HG02623 (cell line): ENCODE measurements at regions not wholly inside any gene's neighbourhood (a gene's known extent, or its start where the extent isn't known, plus 50 kb on each side); places are given as distances from the start of the nearest gene placed in this dataset.
"Not testable (repeated sequence)": the region's sequence is repeated elsewhere in the genome, so short reads cannot be mapped to it uniquely, and the experiment has no call there.

Experiments used
- ATAC-seq: cut with Tn5 transposase; IDR thresholded peaks from one replicate; pipeline ENCODE4 v1.9.1; 2021; ENCODE audit warnings: moderate library complexity; ENCODE audit not compliant: unreplicated experiment

GRCh38 chr22:22371031-22371541 lies 126.5 kb downstream of the VPREB1 start:
- ATAC-seq: no peak

DNA sequence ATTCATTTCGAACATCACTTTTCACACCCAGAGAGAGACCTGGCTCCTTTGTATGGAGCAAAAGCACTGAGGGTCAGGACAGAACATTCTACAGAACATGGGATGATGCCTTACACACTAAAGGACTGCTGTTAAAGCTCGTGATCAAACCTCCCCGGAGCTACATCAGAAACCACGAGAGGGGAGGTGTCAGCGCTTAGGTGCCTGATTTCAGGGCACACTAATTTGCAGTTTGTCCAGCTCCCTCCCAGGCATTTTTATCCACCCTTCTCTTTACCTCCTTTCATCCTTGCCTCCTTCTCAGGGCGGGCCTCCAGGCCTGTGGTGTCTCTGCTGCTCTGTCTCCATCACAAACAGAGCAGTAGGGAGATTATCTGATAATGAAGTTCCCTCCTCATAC lies 127.5 kb downstream of the VPREB1 start:
- ATAC-seq: no peak

DNA sequence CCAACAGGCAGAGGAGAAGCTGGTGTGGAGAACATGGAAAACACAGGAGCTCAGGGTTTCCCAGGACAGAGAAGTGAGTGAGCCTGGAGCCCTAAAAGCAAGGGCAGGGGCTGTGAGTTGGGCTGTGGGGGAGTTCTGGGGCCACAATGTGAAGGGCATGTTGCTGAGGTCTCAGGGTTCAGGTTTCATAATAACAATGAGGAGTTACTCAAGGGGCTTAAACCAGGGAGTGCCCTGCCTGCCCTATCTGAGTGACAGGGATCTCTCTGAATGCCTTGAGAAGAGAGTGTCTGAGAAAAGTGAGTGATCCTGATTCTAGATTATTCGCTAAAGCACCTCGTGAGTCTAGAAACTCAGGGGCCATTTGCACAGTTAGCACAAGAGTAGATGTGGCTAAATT lies 129.6 kb downstream of the VPREB1 start:
- ATAC-seq: no peak

DNA sequence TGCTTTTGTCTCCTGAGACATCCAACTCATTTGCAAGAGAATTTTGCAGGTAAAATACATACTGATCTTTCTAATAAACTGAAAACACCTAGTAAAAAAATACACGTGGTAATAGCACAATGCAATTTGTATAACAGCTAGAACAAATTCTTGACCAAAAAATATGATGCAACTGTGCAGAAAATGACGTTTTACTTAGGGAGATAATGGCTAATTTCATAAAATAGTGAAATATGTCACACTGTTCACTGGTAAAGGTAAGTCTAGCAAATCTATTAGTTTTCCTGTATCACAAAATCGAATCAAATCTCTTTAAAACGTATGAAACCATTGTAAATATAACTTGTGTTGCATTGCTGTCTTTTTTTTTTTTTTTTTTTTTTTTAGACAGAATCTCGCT lies 130.0 kb downstream of the VPREB1 start:
- no peak for ATAC-seq

- ATAC-seq: no peak
These were observed 131.2 kb downstream of the VPREB1 start for GRCh38 chr22:22375576-22376351.

GRCh38 chr22:22376352-22376706 lies 131.7 kb downstream of the VPREB1 start:
- ATAC-seq: no peak

GRCh38 chr22:22376884-22377283 lies 131.7 kb downstream of the ZNF280B start:
- not testable (repeated sequence) for ATAC-seq

GRCh38 chr22:22377335-22377734 lies 131.2 kb downstream of the ZNF280B start:
- no peak for ATAC-seq

DNA sequence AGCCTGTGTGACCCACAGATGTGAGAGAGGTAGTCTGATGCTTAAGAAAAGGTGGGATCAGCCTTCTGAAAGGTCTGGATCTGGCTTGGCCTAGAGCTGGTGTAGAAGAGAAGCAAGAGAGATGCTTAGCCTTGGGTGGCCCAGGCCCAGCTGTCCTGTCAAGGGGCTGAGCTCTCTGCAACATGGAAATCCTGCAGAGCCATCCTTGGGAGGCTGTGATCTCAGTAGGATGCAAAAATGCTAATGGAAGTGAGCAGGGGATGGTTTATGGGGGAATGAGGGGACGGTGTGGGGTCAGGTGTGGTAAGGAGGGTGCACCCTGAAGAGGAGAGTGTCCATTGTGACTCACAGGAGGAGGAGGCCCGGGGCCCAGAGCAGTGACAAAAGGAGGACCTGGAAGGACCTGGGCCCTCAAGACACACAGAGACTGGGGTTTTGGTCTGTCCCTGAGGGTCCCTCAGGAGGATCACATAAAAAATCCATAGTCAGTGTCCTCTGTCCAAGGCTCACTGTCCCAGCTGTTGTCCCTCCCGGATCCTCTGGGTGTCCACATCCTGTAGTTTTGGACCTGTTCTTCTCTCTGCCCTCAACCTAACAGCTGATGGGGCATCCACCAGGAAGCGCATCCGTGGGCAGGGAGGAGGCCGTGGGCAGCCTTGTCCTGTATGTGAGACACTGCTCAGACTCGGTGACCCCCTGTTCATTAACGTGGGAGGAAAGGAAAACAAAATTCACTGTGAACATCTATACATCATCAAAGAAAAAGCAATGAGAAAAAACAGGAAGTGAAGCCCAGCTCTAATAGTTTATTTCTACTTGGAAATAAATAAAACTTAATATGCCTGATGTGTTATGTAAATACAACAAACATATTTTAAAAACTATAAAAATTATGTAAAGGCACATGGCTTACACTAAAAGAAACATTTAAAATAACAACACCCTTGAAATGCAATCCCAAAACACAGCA lies 129.8 kb downstream of the ZNF280B start:
- ATAC-seq: no peak

DNA sequence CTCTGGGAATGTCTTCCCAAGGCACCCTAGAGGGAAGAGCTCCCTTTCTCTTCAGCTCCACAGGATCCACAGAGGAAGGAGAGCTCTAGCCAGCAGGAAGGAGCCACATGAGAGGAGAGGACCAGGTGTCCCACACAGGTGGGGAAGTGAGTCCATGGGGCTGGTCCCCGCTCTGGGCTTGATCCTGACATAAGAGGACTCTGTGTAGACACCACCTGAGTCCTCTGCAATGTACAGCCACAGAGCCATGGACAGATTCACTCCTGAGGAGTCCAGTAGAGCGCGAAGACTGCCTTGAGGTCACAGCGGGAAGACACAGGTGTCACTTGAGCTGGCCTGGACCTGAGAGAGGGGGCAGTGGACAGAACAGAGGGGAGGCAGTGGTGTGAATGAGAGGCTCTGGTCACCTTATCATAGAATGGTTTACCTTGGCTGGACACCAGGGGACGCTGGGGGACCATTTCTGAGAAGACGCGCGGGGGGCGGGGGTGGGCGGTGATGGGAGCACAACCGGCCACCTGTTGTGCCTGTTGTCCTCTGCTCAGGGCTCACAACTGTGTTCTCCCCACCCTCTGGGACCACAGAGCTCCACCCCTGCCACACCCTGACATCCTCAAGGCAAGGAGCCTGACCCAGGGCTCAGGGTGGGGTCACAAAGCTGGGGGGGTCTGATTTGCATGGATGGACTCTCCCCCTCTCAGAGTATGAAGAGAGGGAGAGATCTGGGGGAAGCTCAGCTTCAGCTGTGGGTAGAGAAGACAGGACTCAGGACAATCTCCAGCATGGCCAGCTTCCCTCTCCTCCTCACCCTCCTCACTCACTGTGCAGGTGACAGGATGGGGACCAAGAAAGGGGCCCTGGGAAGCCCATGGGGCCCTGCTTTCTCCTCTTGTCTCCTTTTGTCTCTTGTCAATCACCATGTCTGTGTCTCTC lies 128.2 kb downstream of the ZNF280B start:
- ATAC-seq: no peak

- not testable (repeated sequence) for ATAC-seq
These were observed 127.2 kb downstream of the ZNF280B start for GRCh38 chr22:22381292-22381691.

DNA sequence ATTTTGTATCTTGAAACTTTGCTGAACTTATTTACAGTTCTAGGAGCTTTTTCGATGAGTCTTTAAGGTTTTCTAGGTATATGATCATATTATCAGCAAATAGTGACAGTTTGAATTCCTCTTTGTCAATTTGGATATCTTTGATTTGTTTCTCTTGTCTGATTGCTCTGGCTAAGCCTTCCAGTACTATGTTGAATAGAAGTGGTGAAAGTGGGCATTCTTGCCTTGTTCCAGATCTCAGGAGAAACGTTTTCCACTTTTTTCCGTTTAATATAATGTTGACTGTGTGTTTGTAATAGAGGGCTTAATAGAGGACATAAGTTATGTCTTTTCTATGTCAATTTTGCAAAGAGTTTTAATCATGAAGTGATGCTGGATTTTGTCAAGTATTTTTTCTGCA lies 124.3 kb downstream of the ZNF280B start:
- no peak for ATAC-seq

DNA sequence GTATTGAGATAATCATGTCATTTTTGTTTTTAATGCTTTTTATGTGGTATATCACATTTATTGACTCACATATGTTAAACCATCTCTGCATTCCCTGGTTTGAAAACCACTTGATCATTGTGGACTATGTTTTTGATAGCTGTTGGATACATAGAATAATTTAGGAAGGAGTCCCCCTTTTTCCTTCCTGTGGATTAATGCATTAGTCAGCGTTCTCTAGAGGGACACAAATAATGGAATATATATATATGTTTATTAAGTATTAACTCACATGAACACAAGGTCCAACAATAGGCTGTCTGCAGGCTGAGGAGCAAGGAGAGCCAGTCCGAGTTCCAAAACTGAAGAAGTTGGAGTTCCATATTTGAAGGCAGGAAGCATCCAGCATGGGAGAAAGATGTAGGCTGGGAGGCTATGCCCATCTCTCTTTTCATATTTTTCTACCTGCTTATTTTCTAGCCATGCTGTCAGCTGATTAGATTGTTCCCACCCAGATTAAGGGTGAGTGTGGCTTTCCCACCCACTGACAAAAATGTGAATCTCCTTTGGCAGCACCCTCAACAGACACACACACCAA lies 123.8 kb downstream of the ZNF280B start:
- no peak for ATAC-seq

- ATAC-seq: no peak
These were observed 121.7 kb downstream of the ZNF280B start for GRCh38 chr22:22386602-22387385.

DNA sequence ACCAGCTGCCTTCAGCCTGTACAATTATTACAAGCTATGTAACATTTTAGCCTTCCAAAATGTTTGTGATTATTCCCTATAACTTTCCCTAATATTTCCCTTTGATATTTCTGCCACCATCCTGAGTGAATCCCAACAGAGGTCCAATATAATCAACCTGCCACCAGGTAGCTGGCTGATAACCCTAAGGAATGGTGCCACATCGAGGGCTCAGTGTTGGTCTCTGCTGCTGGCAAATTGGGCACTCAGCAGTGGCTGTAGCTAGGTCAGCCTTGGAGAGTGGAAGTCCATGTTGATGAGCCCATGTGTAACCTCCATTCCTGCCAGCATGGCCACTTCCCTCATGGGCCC lies 121.2 kb downstream of the ZNF280B start:
- ATAC-seq: no peak

- ATAC-seq: no peak
These were observed 120.5 kb downstream of the ZNF280B start for GRCh38 chr22:22388090-22388489.

GRCh38 chr22:22388494-22388893 lies 120.0 kb downstream of the ZNF280B start:
- no peak for ATAC-seq

GRCh38 chr22:22389467-22389866 lies 119.1 kb downstream of the ZNF280B start:
- no peak for ATAC-seq

GRCh38 chr22:22390989-22391388 lies 117.6 kb downstream of the ZNF280B start:
- ATAC-seq: no peak

GRCh38 chr22:22391543-22391942 lies 117.0 kb downstream of the ZNF280B start:
- no peak for ATAC-seq
